T-helper 1 cell (primary cell): ENCODE measurements at regions not wholly inside any gene's neighbourhood (a gene's known extent, or its start where the extent isn't known, plus 50 kb on each side); places are given as distances from the start of the nearest gene placed in this dataset.

Source experiments
- DNase-seq, 5 donors: peaks; one replicate each; pipeline ENCODE4 v3.0.0-alpha.2; 2012 to 2020

DNA sequence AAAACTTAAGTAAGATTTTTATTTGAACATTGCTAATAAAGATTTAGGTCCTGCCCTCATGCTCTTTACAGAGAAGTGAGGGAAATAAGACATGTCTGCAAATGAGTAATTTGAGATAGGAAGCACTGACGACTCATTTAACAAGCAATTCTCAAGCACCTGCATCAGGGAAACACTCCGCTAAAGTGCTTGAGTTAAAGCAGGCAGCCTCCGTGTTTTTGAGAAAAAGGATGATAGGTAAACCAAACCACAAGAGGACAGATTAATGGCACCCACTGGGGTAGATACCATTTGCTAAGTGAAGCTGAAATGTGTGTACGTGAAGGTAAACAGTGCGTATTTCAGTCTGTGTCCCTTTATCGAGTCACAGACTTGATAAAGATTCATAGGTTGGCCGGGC lies 184.6 kb upstream of the CARD18 start:
- no peak for DNase-seq

DNA sequence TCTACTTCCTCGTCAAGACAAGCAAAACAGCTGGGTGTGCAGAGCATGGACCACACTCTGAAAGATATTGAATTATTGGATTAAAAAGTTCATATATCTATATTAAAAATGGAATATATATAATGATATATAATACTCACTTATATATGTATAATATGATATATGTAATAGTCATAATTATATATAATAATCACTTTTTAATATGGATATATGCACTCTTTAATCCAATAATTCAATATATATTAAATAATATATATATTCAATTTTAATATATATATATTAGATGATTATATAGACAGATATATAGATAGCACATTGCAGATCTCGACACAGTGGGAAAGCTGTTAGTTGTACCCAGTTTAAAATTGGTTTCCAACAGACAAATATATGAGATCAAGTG lies 182.1 kb upstream of the CARD18 start:
- DNase-seq, result no peak

DNA sequence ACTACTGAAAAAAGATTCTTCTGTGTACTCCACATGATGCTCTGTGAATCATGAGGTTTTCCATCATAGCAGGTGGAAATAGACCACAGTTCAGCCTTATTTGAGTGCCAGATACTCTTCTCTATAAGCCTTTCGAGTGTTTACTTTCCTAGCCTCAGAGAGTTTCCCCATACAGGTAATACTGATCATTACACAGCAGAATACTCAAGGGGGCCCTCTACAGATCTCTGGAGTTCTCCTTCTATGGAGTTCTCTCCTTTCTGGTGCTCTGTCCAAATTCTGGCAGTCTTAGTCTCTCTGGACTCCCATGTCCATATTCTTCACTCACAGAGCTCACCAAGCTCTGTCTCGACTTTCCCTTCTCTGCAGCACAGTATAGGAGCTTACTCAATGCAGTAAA lies 175.7 kb upstream of the CARD18 start:
- no peak for DNase-seq

DNA sequence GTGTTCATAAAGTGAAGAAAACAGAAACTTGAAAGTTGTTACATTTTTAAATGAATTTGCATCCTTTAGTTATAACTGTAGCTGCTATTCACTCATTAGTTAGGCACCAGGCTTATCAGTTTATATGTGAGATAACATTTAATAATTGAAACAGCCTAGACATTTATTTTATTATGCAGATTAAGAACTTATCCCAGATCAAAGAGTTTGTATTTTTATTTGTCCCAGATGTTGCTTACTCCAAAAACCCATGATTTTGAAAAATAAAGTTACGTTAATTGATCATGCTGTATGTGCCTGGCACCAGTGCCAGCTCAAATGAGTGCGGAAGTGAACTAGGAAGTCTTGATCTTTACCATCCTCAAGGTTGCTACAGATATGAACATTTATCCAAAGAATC lies 172.7 kb upstream of the CARD18 start:
- no peak for DNase-seq

DNA sequence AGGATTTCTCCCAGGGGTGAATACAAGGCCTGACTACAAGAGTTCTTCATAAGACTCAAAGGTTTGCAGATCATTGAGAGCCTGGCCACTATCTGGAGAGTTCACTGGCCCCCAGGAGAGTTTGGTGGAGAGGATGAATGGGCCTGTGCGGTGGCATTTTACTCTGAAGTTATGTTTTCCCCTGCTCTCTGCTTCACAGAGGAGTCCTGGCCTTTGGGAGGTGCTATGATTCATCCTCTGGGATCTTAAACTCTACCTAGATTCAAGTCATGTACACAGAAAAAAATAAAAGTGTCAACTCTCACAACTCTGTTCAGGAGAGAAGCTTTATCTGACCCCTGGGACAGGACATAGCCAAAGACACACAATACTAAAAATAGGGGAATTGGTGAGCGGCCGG lies 159.1 kb upstream of the CARD18 start:
- DNase-seq, result no peak

DNA sequence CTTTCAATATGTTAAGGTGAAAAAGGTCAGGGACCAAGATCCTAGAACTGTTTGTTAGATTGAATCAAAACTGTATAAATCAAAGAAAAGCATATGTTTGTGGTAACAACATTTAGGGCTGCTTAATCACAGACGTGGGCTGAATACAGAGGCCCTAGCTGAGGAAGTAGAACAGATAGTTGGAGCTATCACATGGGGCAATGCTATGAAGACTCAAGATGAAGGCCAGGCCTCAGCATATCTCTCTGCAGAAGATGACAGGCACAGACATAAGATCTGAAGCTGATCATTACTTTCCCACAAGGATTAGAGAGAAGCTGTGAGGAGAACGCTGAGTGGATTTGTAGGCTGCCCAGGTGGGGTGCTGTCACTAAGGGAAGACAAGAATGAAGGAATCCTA lies 158.6 kb upstream of the CARD18 start:
- DNase-seq, result no peak

DNA sequence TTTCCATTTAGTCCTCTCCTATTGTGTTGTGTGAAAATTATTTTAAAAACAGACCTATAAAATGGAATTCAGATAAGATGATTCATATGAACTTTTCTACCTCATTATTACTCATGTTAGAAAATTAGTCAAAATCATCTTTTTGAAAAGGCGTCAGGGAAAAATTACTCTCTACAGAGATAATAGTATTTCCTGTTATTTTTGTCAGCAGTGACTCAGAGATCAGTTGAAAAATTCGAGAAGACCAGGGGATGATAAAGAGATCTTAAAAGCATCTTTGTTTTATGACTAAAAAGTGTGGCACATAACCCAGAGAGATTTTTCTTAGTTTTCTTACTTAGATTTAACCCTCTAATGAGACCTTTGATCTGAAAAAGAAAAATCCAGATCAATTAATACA lies 157.9 kb upstream of the CARD18 start:
- DNase-seq, result peak in 1 of 5 donors; percentile 7

DNA sequence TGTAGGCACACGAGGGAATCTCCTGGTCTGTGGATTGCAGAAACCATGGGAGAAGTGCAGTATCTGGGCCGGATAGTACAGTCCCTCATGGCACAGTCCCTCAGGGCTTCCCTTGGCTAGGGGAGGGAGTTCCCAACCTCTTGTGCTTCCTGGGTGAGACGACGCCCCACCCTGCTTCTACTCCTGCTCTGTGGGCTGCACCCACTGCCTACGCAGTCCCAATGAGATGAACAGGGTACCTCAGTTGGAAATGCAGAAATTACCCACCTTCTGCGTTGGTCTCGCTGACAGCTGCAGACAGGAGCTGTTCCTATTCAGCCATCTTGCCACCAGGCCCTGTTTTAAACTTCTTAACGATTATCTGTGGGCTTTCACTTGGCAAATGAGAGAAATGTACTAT lies 157.2 kb upstream of the CARD18 start:
- DNase-seq, result no peak

DNA sequence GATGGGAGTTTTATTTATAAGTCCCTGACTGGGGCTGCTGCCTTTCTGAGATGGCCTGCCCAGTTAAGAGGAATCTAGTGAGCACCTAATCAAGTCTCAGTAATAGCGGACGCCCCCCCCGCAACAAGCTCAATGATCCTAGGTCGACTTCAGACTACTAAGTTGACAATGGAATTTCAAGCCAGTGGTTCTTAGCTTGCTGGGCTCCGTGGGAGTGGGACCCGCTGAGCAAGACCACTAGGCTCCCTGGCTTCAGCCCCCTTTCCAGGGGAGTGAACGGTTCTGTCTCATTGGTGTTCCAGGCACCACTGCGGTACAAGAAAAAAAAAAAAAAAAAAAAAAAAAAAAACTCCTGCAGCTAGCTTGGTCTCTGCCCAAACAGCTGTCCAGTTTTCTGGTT lies 156.8 kb upstream of the CARD18 start:
- DNase-seq, result no peak

DNA sequence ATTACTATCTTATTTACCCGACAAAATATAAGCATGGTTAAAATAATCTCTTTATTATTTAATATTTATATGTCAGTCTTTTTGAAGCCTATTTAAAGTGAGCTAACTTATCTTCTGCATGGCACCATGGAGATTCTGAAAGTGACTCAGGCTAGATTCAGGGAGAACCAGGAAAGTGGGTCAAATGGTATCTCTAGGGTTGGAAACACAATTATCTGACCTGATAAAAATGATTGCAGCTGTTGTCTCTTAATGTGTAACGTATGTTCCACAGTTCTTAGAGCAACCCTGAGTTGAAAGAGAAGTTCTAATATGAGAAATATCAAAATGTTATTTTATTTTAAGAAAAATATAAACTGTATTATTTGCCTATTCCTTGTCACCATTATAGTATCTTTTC lies 143.1 kb upstream of the CARD18 start:
- no peak for DNase-seq

DNA sequence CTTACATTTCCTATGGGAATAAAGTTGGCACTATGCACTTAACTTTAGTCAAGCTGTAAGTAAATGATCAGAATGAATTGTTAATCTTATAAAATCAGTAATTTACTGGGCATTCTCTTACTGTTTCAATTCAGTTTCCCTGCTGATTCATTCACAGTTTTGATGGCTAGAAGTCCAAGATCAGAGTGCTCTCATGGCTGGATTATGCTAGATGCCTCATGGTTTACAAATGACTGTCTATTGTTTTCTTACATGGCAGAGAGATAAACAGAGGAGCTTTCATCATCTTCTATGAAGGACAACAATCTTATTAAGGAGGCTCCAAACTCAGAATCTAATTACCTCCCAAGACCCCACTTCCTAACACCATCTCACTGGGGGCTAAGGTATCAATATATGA lies 135.1 kb upstream of the CARD18 start:
- DNase-seq, result no peak

DNA sequence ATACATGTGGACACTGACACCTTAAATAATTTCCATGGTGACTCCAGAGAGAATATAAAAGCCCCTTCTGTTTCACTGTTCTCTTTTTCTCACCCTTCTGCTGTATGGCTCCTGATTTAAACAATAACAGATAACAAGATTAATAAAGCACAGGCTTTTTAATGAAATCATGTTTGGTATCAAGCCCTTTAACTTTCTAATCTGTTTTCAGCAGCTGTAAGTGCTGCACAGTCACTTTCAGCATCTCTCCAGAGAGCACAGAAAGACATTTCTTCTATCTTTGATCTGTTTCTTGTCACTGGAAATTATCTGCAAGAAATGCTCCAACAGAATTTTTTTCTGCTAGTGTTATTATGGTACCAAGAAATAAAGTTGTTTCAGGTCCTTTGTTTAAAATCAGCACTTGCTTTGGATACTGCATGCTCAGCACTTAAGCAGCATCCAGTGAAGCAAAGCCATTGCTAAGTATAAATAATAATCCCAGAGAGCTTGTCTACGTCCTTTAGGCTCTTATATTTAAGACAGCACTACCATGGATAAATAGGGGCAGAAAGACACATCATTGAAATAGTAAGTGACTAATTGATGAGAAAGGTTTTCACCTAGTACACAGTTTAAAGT lies 134.2 kb upstream of the CARD18 start:
- DNase-seq, result no peak

DNA sequence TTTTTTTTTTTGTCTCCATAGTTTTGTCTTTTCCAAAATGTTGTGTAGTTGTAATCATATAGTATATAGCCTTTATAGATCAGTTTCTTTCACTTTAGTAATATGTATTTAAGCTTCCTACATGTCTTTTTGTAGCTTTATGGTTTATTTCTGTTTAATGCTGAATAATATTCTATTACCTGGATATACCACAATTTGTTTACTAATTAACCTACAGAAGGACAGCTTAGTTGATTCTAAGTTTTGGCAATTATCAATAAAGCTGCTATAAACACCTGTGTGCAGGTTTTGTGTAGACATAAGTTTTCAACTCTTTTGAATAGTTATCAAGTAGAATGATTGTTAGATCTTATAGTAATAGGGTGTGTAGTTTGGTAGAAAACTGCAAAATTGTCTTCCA lies 130.3 kb upstream of the CARD18 start:
- no peak for DNase-seq

DNA sequence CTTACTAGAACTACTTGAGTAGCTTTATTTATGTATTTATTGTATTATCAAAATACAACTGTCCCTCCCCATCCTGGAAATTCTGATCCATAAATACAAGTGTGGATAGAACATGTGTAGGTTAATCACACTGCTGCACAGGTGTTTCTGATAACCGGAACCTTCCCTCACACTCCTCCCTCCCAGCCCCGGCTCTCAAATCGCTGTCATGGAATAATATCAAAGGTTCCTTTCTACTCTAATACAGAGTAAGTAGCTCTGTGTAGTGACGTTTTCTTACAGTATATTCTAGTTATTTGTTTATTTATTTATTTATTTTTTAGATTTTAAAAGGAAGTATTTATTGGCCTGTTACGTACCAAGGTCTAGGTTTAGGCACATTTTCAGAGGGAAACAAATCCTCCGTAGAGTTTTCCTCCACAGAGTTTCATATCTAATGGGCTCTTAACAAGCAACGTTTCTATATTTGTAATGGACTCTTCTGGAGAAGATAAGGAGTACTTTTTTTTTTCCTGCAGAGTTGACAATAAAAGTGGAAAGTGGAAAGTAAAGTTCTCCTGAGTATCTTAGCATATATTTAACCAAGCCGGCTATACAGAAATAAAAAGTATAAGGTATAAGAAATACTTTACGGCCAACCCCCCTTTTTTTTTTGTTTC lies 129.0 kb upstream of the CARD18 start:
- no peak for DNase-seq

DNA sequence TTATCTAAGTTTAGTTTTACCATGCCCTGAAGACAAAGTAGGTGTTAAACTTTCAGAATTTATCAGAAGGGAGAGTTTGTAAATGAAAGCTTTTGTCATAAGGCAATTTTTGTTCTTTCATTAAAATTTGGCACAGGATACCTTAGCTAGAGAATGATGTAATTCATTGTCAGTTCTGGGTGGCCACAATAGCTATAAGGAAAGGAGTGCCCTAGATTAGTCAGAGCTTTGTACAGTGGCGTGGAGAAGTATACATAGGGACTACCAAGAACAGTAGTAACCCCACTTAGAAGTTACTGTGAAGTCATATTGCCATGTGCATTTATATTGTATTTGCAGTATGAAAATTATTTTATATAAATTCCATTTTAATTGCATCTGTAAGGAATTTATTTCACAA lies 126.3 kb upstream of the CARD18 start:
- no peak for DNase-seq

DNA sequence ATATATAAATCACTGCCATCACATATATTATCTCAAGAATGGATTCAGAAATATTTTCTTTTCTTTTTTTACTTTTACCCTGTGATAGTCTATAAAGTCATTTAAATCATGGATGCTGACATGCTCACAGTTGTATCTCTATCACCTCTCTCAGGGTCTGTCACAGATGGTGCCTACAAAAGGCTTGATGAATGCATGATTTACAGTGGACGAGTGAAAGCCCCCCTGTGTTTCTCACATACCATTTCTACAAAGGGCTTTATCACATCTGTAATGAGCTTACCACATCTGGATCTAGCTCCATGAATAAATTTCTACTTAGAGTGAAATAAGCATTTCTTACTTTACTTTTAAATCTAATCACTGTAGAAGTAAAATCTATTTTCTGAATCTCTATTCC lies 121.4 kb upstream of the CARD18 start:
- DNase-seq, result no peak

DNA sequence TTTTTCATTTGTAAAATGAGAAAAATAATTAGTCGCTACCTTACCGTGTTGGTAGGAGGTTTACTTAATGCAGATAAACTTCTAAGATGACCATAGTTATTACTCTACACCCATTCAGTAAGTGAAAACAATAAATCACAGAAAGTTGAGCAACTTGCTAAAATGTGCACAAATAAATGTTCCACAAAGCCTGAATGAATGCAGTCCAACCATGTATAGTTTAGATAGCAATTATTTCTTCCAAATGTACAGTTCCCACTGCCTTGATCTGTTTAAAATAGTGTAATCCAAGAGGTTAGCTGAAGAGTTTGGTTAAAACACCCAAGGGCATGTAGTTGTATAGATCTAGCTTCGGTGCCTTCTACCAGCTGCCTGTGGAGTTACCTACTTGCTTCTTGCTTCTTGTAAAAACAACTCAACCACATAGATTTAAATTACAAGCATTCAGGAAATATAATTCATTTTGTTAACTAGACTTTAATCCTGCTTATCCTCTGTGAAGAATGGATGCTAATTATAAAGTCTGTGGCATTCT lies 106.3 kb upstream of the CARD18 start:
- no peak for DNase-seq

DNA sequence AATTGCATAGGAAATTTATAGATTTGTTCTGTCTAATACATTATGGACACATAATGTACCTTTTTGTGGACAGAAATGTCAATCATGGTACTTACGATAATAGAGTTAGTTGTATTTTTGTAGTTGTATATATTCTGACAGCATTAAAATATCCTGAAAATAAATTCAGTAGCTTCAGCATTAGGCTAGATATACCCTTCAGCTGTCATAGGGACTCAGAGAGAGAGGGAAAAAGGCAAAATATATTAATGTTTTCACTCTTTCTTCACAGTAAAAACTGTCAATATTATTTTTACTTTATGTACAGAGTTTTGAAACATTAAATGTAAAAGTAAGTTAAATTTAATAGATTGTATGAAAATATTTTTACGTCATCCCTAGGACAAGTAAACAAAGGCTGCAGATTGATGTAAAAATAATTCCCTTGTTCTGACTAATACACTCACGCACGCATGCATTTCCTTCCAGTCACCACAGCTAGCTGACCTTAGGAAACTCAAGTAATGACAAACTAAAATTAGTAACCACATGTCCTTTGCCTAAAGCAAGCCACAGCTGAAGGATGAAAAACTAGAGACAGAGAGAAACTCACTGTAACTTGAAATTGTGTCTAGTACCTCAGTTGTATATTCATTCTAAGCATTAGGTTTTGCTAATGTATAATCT lies 104.7 kb upstream of the CARD18 start:
- DNase-seq, result no peak

DNA sequence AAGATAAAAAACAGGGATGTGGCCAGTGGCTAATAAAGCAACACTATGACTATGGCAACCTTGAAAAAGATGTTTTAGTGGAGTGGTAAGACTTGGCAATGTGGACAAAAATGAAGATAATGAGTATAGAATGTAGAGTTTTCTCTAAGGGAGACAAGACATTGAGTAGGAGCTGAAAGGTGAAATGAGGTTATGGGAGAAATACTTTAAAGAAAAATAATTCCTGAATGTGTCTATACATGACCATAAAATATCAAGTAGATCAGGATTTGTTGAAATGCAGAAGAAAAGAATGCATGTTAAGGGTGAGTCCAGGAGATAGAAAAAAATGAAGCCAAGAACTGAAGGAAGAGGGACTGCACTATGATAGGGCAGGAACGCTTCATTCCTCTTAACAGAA lies 101.6 kb upstream of the CARD18 start:
- DNase-seq, result no peak

DNA sequence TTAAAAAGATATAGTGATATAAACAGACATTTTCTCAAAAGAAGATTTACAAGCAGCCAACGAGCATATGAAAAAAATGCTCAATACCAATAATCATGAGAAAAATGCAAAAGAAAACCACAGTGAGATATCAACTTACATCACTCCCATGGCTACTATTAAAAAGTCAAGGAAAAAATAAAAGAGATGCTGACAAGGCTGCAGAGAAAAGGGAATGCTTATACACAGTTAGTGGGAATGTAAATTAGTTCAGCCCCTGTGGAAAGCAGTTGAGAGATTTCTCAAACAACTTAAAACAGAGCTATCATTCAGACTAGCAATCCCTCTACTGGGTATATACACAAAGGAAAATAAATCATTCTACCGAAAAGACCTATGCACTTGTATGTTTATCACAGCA lies 97.1 kb upstream of the CARD18 start:
- DNase-seq, result no peak

DNA sequence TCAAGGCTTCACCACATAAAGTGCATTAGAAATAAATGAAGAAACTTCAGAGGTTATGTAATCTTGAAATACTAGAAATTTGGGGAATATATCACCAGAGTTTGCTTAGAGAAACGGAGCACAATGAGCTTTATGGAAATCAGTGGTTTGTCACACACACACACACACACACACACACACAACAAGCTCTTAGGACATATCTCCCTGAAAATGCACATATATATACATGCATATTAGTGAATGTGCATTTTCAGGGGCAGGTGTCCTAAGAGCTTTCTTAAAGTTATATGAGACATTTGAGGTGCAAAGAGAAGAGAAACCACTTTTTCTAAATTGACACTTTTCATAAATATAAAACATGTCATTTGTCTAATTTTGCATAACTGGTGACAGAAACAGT lies 93.7 kb upstream of the CARD18 start:
- DNase-seq, result no peak

DNA sequence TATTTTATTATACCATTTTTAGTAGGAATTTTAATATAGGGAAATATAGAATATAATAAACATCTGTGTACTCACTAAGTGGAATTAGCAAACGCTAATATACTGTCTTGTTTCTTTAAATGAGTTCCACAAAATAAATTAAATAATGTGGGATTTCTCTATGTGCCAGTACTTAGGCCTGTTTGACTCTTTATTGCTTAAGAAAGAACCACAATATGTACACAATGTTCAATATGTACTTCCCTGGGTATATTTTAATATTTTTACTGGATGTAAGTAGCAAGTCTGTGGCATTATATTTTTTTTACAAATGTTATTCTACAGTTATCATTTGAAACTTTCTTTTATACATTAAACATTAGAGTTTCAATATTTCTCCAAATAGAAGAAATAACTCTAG lies 92.5 kb upstream of the CARD18 start:
- no peak for DNase-seq

DNA sequence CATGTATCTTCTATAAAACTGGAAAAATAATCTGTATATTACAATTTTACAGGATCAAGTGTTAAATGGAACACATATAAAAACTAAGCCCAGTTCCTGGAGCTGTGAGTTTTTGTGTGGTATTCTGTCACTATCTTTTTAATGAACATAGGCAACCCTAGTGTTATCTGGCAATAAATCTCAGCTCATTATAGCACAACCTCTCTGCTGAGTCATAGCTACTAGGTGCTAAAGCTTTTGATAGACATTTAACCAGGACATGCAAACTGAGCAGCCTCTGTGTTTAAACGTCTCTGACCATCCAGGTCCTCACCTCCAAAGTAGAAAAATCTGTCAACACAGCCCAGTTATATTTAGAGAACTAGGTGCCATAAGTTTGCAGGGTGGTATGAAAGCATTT lies 91.0 kb upstream of the CARD18 start:
- DNase-seq, result no peak

DNA sequence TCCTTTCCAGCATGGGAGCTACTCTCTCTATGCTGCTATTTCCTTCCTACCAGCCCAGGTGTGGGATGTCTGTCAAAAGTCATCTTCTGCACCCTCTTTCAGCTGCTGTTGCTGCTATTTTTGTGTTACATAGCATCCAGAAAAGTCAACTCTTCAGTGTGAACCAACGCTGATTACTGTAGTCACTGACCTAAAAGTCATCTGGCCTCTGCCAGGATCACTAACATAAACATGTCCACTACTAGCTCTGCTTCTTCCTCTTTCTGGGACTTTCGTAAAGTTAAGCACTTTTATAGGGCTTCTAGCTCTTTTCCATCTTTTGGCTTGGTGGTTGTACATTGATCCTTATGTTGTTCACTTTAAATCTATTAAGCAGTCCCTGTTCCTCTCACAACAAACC lies 90.2 kb upstream of the CARD18 start:
- DNase-seq, result no peak
